Pons (tissue), 1 donor: ENCODE measurements at regions not wholly inside any gene's neighbourhood (a gene's known extent, or its start where the extent isn't known, plus 50 kb on each side); places are given as distances from the start of the nearest gene placed in this dataset.
A peak's percentile ranks its signal among the peaks of the same experiment; 100 is the strongest.
"Not testable (repeated sequence)": the region's sequence is repeated elsewhere in the genome, so short reads cannot be mapped to it uniquely, and the experiment has no call there.

Experiments used
- DNase-seq: peaks from one replicate; pipeline ENCODE4 v3.0.0-alpha.2; 2016; ENCODE audit warnings: low spot score

- no peak for DNase-seq
These were observed 51.7 kb upstream of the COL8A1 start for GRCh38 chr3:99586701-99587100.

- no peak for DNase-seq
These were observed 58.4 kb upstream of the COL8A1 start for GRCh38 chr3:99579965-99580364.

GRCh38 chr3:99579246-99579645 lies 59.1 kb upstream of the COL8A1 start:
- no peak for DNase-seq

- DNase-seq = no peak
These were observed 59.9 kb upstream of the COL8A1 start for GRCh38 chr3:99578339-99578970.

- DNase-seq = no peak
These were observed 61.4 kb upstream of the COL8A1 start for GRCh38 chr3:99576904-99577559.

DNA sequence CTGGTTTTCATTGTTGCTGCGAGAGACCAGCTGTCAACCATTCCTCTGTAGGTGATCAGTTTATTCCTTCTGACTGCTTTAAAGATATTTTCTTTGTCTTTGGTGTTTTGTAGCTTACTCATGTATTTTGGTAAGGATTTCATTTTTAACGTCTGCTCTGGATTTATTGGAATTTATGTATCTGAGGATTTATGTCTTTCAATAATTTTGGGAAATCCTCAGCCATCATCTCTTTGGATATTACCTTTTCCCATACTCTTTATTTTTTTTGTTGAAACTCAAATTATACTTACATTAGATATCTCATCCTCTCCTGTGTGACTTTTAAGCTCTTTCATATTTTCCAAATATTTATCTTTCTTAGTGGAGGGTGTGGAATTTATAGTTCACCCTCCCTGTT lies 62.7 kb upstream of the COL8A1 start:
- no peak for DNase-seq

DNA sequence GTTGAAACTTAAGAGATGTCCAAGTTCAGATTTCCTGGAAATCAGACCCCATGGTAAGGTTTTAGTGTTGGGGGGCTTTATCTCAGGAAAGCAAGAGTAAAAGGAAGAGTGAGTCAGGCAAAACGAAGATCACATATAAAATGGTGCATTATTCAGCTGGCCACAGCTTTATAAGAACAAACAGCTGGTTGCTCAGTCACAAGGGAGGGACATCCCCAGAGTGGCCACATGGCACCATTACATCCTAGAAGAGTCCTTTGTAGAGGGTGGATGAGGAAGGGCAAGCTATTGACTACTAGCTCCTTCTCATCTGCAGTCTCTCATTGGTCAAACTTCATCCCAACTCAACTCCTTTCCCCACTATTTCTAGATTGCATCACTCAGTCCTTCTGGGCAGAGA lies 68.3 kb upstream of the COL8A1 start:
- no peak for DNase-seq

- DNase-seq = no peak
These were observed 69.6 kb upstream of the COL8A1 start for GRCh38 chr3:99568663-99569335.

GRCh38 chr3:99565331-99565730 lies 73.1 kb upstream of the COL8A1 start:
- DNase-seq = no peak

DNA sequence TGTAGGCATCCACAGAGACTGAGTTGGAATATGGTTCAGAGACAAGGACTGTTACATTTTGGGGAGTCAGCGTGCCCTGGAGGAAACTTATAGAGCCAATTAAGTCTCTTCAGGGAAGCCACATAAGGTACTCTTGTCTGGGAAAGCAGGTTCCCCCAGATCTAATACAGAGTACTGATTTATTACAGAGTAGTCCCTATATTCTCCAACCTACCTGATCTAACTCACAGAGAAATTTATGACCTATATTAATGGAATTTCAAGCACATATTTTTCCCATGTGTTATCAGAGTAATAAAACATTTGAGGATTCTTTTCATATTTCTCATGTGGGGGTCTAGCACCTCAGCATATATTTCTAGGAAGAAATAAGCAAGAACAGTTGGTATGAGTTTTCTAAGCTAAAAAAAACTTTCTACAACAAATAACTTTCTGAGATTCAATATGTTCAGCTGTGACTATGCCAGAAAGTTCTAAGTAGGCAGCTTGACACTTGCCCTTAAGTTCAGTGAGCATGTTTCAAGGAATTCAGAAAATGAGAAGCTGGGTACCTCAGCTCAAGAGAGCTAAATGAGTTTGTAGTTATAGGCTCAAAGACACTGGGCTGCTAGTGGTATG lies 75.3 kb upstream of the COL8A1 start:
- no peak for DNase-seq

DNA sequence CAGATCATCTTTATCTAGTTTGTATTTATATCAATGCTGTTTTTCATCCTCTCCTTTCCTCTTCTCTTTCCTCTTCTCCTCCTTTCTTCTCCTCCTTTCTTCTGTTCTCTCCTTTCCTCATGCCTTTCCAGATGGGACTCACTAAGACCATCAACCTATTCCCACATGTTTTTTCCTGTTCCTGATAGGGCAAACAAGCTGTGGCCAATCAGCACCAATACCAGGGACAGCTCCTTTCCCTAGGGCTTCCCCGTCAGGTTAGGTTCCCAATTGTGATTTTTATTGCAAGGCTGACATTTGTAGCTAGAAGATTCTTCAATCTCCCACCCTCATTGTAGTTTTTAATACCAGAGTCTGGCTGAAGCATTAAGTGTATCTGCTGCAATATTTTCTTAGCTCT lies 76.3 kb upstream of the COL8A1 start:
- no peak for DNase-seq

DNA sequence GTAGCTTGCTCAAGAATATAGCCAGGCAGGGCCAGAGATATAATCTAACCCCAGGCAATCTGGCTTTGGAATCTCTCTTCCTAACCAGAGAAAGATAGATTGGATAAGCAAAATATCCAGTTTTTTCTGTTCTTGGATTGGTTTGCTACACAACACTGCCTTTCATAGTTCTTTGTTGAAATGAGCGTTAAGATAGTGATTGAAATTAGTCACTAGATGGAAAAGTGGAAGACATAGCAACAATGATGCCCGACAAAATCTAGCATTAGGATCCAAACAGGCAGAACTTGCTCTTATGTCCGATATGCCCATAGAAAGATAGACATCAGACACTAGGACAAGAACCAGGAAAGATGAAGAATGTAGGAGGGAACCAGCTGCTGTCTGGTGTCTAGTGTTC lies 77.3 kb upstream of the COL8A1 start:
- DNase-seq = no peak

- no peak for DNase-seq
These were observed 79.2 kb upstream of the COL8A1 start for GRCh38 chr3:99559196-99559595.

DNA sequence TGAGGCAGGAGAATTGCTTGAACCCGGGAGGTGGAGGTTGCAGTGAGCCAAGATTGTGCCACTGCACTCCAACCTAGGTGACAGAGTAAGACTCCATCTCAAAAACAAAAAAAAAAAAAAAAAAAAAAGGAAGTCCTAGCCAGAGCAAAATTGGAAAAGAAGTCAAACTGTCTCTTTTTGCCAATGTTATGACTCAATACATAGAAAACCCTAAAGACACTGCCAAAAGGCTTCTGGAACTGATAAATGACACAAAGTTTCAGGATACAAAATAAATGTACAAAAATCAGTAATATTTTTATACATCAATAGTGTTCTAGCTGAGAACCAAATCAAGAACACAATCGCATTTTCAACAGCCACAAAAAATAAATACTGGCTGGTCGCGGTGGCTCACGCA lies 82.5 kb upstream of the COL8A1 start:
- not testable (repeated sequence) for DNase-seq

DNA sequence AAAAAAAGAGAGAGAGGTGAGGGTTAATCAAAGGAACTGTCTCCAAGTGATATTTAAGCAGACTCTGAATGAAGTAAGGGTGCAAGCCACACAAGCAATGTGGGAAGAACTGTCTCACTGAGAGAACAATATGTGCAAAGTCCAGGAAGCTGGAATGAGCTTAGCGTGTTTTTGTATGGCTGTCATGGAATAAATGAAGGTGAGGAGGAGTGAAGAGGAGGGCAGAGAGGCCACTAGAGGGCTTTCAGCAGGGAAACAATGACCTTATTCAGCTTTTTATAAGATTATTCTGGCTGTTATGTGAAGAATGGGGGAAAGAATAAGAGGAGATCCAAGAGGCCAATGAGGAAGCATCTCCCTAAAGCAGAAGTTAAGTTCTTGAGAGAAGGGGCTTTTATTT lies 86.9 kb upstream of the COL8A1 start:
- DNase-seq = no peak

GRCh38 chr3:99549957-99550603 lies 88.3 kb upstream of the COL8A1 start:
- no peak for DNase-seq

DNA sequence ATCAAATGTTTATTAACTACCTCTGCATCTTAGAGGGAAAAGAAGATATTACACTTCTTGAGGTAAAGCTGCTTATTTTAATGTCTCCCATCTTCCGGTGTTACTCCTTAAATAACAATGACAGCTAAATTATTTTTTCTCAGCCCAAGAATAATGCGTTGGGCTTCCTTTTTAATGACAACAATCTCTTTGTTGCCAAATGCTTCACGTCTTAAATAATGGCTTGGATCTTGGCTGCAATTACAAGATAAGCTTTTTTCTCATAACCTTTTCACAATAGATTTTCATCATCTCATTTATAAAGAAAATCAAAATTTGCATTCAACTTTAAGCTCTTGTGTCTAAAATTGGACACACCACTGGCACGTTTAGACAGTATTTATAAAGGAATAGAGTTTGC lies 89.2 kb upstream of the COL8A1 start:
- DNase-seq = no peak

DNA sequence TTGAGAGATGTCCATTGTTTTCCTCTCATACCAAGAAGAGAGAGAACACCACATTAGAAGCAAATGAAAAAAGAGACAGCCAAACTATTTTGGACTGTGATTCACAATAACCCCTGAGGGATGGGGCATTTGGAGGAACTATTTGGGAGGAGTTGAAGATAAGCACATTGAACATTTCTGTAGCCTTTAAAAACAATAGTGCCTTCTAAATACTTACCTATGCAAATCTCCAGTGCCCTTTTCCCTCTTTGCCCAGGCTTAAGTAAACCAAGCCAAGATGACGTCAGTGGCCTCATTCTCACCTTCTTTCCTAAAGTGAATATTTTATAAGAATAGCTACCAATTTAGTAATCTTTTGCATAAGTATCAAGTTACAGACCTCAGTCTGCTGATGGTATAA lies 89.7 kb upstream of the COL8A1 start:
- DNase-seq = no peak

DNA sequence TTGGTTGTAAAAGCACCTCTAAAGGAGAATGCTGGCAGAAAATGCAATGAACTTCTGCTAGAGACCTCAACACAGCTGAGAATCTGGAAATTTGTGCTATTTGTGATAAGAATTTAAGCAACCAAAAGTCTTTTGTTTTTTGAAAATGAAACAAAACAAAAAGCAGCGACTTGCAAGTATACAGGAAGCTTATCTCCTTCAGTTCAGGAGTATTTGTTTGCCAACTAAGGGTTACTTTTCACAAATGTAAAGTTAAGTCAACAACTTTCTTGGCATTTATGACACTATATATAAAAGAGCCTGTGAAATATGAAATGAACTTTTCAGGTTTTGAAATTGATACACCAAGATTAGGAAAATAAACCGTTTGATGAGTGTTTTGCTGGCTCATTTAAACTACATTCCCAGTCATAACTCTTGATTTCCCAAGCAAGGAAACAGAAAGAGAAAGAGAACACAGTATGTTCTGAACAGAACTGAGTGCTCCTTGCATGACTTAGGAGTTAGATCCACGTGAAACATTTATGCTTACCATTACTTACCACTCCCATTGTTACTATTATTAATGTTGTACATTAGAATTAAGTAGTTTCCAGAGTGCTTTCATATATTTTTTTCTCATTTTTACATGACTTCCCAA lies 92.3 kb upstream of the COL8A1 start:
- peak; percentile 2 for DNase-seq

- no peak for DNase-seq
These were observed 93.6 kb upstream of the COL8A1 start for GRCh38 chr3:99544786-99545281.

DNA sequence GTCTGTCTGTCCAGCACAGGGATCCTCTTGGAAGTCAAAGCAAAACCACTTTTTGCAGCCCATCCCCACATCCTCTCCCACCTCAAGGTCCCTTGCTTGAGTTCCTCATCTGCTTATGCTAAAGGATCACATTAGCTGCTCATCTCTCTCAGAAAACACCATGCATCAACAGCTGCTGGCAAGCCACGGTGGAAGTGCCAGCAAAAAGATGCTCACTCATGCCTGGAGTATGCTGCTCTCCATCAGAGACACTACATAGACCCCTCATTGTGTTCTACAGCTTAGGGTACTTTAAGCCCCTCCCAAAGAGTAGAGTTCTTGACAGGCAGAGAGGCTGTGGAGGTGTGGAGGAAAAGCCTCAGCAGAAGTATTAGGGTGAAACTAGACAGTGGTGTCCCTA lies 94.6 kb upstream of the COL8A1 start:
- no peak for DNase-seq
